ENCODE measurements at regions not wholly inside any gene's neighbourhood (a gene's known extent, or its start where the extent isn't known, plus 50 kb on each side); places are given as distances from the start of the nearest gene placed in this dataset.

DNA sequence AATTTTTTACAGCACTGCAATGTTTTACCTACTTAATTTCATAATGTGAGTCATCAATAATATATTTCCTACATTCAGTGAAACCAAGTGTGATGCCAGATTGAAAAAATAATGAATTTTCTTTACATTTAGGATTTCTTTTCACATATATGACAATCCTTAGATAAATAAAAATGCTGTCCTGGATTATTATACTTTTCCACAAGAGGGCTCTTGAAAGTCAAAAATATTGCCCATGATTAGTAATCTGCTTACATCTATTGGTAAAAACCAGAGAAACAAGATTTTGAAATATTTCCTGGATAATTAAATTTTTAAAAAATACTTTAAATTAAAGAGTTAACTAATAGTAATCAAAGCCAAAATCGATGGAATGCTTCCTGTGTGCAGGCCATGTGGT, 86.8 kb upstream of the PLPPR4 start:
- intact Hi-C loops (cut with DNase I, micrococcal nuclease), result loop anchor here (5.0 to 10.0 kb wide), 3 partner anchors 305 to 385 kb away; no protein-coding TSS in a partner anchor
- H3K27me3 Mint-ChIP-seq, result peaks cover 10% of the 10 kb centered on the region
- H3K27ac ChIP-seq (ENCODE audit: low read depth in 1 of 2, low read length in 2 of 2), result no peak overlapping the region
- no peak for ATAC-seq (ENCODE audit: poor library complexity)
- no peak overlapping the region for H3K27ac Mint-ChIP-seq
- no peak for TF ChIP-seq CTCF (IDR thresholded peaks at IDR 0.05)
- no peaks in the 10 kb centered on the region for H3K4me1 Mint-ChIP-seq (ENCODE audit: low read depth)
- no peaks in the 10 kb centered on the region for H3K27me3 ChIP-seq (ENCODE audit: control insufficient read depth in 1 of 2, insufficient read depth in 2 of 2, low read length in 2 of 2)
- CTCF ChIA-PET, result no interaction called here
- no peaks in the 10 kb centered on the region for H3K9me3 Mint-ChIP-seq
- no peaks in the 10 kb centered on the region for H3K36me3 ChIP-seq (ENCODE audit: insufficient read depth, low read length)
- POLR2A ChIA-PET, result no interaction called here
- no peaks in the 10 kb centered on the region for H3K36me3 Mint-ChIP-seq (ENCODE audit: low read depth)
- no peaks in the 10 kb centered on the region for H3K9me3 ChIP-seq (ENCODE audit: control insufficient read depth in 1 of 2, insufficient read depth in 1 of 2, low read length in 2 of 2)
- DNase-seq, result no peak
- H3K4me3 Mint-ChIP-seq, result no peak overlapping the region
- H3K4me3 ChIP-seq (ENCODE audit: low read length), result no peak overlapping the region
- no peaks in the 10 kb centered on the region for H3K4me1 ChIP-seq (ENCODE audit: insufficient read depth, low read length)

- no peak overlapping the region for H3K4me3 Mint-ChIP-seq
- no peak overlapping the region for H3K4me3 ChIP-seq (ENCODE audit: low read length)
These were observed 83.9 kb upstream of the PLPPR4 start for GRCh38 chr1:99180343-99180808.

DNA sequence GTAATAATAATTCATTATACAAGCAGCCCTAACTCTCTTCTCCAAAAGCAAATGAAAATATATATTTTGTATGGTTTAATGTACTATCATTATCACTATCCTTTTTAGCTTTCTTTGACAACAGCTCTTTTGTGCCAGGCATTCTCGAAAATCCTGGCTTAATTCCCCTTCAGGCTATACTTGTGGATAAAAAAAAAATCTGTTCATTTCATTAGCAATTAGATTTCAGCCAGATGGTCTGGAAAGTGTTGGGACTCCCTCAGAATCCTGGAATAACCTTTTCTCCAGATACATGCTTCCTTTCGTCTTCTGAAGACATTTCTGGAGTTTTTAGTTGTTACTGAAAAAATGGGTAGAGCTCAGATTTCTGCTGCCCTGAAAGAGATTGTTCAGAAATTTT, 83.4 kb upstream of the PLPPR4 start:
- POLR2A ChIA-PET, result no interaction called here

More at GRCh38 chr1:99180343-99180808, 83.9 kb upstream of the PLPPR4 start:
- H3K27ac Mint-ChIP-seq, result no peak overlapping the region
- ChIA-PET CTCF (no interaction called here), POLR2A (no interaction called here)
- no peak overlapping the region for H3K27ac ChIP-seq (ENCODE audit: low read depth in 1 of 2, low read length in 2 of 2)
- peak; percentile 90 for TF ChIP-seq CTCF (IDR thresholded peaks at IDR 0.05)
- H3K27me3 Mint-ChIP-seq, result no peaks in the 10 kb centered on the region
- no peaks in the 10 kb centered on the region for H3K36me3 ChIP-seq (ENCODE audit: insufficient read depth, low read length)
- H3K4me1 Mint-ChIP-seq (ENCODE audit: low read depth), result no peaks in the 10 kb centered on the region
- no peaks in the 10 kb centered on the region for H3K27me3 ChIP-seq (ENCODE audit: control insufficient read depth in 1 of 2, insufficient read depth in 2 of 2, low read length in 2 of 2)
- ATAC-seq (ENCODE audit: poor library complexity) (peak; percentile 80), DNase-seq (peak; percentile 21 to 77 (median 43))
- no peaks in the 10 kb centered on the region for H3K9me3 Mint-ChIP-seq
- intact Hi-C loops (cut with DNase I, micrococcal nuclease), result loop anchor here (5.0 kb wide), 2 partner anchors 527 to 1687 kb away; no protein-coding TSS in a partner anchor
- no peaks in the 10 kb centered on the region for H3K36me3 Mint-ChIP-seq (ENCODE audit: low read depth)
- H3K4me1 ChIP-seq (ENCODE audit: insufficient read depth, low read length), result no peaks in the 10 kb centered on the region
- no peaks in the 10 kb centered on the region for H3K9me3 ChIP-seq (ENCODE audit: control insufficient read depth in 1 of 2, insufficient read depth in 1 of 2, low read length in 2 of 2)

More for the DNA sequence above, 83.4 kb upstream of the PLPPR4 start:
- no peak for ATAC-seq (ENCODE audit: poor library complexity)
- H3K27ac Mint-ChIP-seq, result no peak overlapping the region
- no peaks in the 10 kb centered on the region for H3K4me1 ChIP-seq (ENCODE audit: insufficient read depth, low read length)
- H3K27me3 ChIP-seq (ENCODE audit: control insufficient read depth in 1 of 2, insufficient read depth in 2 of 2, low read length in 2 of 2), result no peaks in the 10 kb centered on the region
- CTCF ChIA-PET, result no interaction called here
- no peak for TF ChIP-seq CTCF (IDR thresholded peaks at IDR 0.05)
- intact Hi-C loops (cut with DNase I, micrococcal nuclease), result loop anchor here (5.0 kb wide), 2 partner anchors 526 to 1686 kb away; no protein-coding TSS in a partner anchor
- H3K27ac ChIP-seq (ENCODE audit: low read depth in 1 of 2, low read length in 2 of 2), result no peak overlapping the region
- no peaks in the 10 kb centered on the region for H3K36me3 ChIP-seq (ENCODE audit: insufficient read depth, low read length)
- no peak overlapping the region for H3K4me3 Mint-ChIP-seq
- no peak for DNase-seq
- H3K9me3 Mint-ChIP-seq, result no peaks in the 10 kb centered on the region
- no peaks in the 10 kb centered on the region for H3K36me3 Mint-ChIP-seq (ENCODE audit: low read depth)
- H3K9me3 ChIP-seq (ENCODE audit: control insufficient read depth in 1 of 2, insufficient read depth in 1 of 2, low read length in 2 of 2), result no peaks in the 10 kb centered on the region
- no peak overlapping the region for H3K4me3 ChIP-seq (ENCODE audit: low read length)
- no peaks in the 10 kb centered on the region for H3K27me3 Mint-ChIP-seq
- H3K4me1 Mint-ChIP-seq (ENCODE audit: low read depth), result no peaks in the 10 kb centered on the region

Data from CD4-positive, alpha-beta T cell (primary cell).